Kidney (tissue), 13 donors: ENCODE measurements at regions not wholly inside any gene's neighbourhood (a gene's known extent, or its start where the extent isn't known, plus 50 kb on each side); places are given as distances from the start of the nearest gene placed in this dataset.

Experiments
- DNase-seq, 5 donors: peaks; one replicate each; pipeline ENCODE4 v3.0.0-alpha.2; 2013 to 2020
- FAIRE-seq: peaks from 2 replicates; lab custom pipeline; 2012; peaks lifted over from hg19 to GRCh38; lab: Jason Lieb, UNC
- H3K27ac ChIP-seq, 2 donors: one replicate each; pipeline ENCODE4 v1.7.0; 2013; ENCODE audit warnings: low read depth in 2 of 2, low read length in 2 of 2, inconsistent platforms in 1 of 2
- H3K27me3 ChIP-seq: one replicate; pipeline ENCODE4 v1.7.1; 2013; ENCODE audit warnings: low read length, inconsistent platforms; ENCODE audit not compliant: control insufficient read depth, insufficient read depth
- H3K36me3 ChIP-seq, 3 donors: one replicate each; pipeline versions ENCODE4 v1.7.0 to v1.7.1; 2013; ENCODE audit warnings: low read length in 3 of 3, control low read depth in 1 of 3, inconsistent platforms in 1 of 3; ENCODE audit not compliant: insufficient read depth in 3 of 3, control insufficient read depth in 2 of 3
- H3K4me1 ChIP-seq, 3 donors: one replicate each; pipeline versions ENCODE4 v1.7.0 to v1.7.1; 2013; ENCODE audit warnings: low read length in 3 of 3, inconsistent platforms in 1 of 3, low read depth in 1 of 3; ENCODE audit not compliant: control insufficient read depth in 2 of 3, insufficient read depth in 2 of 3
- H3K4me3 ChIP-seq, 3 donors: one replicate each; pipeline versions ENCODE4 v1.7.0 to v1.8.1; 2013; ENCODE audit warnings: low read length in 3 of 3, control low read depth in 1 of 3, inconsistent platforms in 1 of 3
- H3K9ac ChIP-seq, 3 donors: one replicate each; pipeline versions ENCODE4 v1.7.0 to v1.7.1; 2013; ENCODE audit warnings: low read length in 3 of 3, control low read depth in 1 of 3, inconsistent platforms in 1 of 3
- H3K9me3 ChIP-seq, 3 donors: one replicate each; pipeline versions ENCODE4 v1.7.0 to v1.7.1; 2013; ENCODE audit warnings: low read length in 3 of 3, control low read depth in 1 of 3, inconsistent platforms in 1 of 3; ENCODE audit not compliant: control insufficient read depth in 2 of 3, insufficient read depth in 1 of 3
- intact Hi-C: fragments of 100-400 bp; cut with DNase I; formaldehyde crosslinking; loops from one replicate; pipeline ENCODE4 v1.11.1; 2022
- TF ChIP-seq, protein P1 (sequence below): IDR thresholded peaks from 3 replicates; pipeline ENCODE4 v1.5.1; 2012; ENCODE audit warnings: mild to moderate bottlenecking, moderate library complexity, borderline replicate concordance; ENCODE audit not compliant: insufficient read depth; ENCODE audit errors: extremely low read depth
- donor health status: control.
- donor health status: control.
- donor health status: control.
- donor health status: control.
- donor health status: control.
- donor health status: DM: yes; HTN: yes; CAD: no.
- donor health status: Normal renal cell carcinoma (clear cell type).

DNA sequence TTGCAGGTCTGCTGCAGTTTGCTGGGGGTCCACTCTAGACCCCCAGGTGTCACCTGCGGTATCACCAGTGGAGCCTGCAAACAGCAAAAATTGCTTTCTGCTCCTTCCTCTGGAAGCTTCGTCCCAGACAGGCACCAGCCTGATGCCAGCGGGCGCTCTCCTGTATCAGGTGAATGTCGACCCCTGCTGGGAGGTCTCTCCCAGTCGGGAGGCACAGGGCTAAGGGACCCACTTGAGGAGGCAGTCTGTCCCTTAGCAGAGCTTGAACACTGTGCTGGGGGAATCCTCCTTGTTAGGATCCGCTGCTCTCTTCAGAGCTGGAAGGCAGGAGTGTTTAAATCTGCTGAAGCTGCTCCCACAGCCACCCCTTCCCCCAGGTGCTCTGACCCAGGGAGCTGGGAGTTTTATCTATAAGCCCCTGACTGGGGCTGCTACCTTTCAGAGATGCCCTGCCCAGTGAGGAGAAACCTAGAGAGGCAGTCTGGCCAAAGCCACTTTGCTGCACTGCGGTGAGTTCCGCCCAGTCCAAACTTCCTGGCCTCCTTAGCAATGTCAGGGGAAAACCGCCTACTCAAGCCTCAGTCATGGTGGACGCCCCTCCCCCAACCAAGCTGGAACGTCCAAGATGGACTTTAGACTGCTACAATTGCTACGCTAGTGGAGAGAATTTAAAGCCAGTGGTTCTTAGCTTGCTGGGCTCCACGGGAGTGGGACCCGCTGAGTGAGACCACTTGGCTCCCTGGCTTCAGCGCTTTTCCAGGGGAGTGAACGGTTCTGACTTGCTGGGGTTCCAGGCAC, 652.5 kb downstream of the KCNJ3 start:
- Histone ChIP-seq H3K4me3 (no peak overlapping the region), H3K4me1 (no peaks in the 10 kb centered on the region), H3K9ac (no peak overlapping the region), H3K27me3 (no peaks in the 10 kb centered on the region), H3K36me3 (no peaks in the 10 kb centered on the region), H3K27ac (no peak overlapping the region), H3K9me3 (no peaks in the 10 kb centered on the region)
- TF ChIP-seq, protein P1, sequence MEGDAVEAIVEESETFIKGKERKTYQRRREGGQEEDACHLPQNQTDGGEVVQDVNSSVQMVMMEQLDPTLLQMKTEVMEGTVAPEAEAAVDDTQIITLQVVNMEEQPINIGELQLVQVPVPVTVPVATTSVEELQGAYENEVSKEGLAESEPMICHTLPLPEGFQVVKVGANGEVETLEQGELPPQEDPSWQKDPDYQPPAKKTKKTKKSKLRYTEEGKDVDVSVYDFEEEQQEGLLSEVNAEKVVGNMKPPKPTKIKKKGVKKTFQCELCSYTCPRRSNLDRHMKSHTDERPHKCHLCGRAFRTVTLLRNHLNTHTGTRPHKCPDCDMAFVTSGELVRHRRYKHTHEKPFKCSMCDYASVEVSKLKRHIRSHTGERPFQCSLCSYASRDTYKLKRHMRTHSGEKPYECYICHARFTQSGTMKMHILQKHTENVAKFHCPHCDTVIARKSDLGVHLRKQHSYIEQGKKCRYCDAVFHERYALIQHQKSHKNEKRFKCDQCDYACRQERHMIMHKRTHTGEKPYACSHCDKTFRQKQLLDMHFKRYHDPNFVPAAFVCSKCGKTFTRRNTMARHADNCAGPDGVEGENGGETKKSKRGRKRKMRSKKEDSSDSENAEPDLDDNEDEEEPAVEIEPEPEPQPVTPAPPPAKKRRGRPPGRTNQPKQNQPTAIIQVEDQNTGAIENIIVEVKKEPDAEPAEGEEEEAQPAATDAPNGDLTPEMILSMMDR, result no peak
- intact Hi-C loops, result no loop called here
- FAIRE-seq, result no peak
- DNase-seq, result peak in 1 of 5 donors; percentile 53

DNA sequence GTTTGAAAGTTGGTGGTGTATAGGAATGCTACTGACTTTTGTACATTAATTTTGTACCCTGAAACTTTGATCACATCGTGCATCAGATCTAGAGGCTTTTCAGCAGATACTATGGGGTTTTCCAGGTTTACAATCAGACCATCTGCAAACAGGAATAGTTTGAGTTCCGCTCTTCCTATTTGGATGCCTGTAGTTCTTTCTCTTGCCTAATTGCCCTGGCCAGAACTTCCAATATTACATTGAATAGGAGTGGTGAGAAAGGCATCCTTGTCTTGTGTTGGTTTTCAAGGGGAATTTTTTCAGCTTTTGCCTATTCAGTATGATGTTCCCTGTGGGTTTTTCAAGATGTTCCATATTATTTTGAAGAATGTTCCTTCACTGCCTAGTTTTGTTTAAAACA, 633.5 kb downstream of the KCNJ3 start:
- no peaks in the 10 kb centered on the region for H3K27me3 ChIP-seq
- H3K4me1 ChIP-seq, result no peaks in the 10 kb centered on the region
- TF ChIP-seq, protein P1, result no peak
- FAIRE-seq (no peak), DNase-seq (no peak)
- no peaks in the 10 kb centered on the region for H3K36me3 ChIP-seq
- H3K9me3 ChIP-seq, result no peaks in the 10 kb centered on the region
- no peak overlapping the region for H3K9ac ChIP-seq
- H3K4me3 ChIP-seq, result no peak overlapping the region
- intact Hi-C loops, result no loop called here
- no peak overlapping the region for H3K27ac ChIP-seq

- Histone ChIP-seq H3K27me3 (no peaks in the 10 kb centered on the region), H3K4me3 (no peak overlapping the region), H3K27ac (no peak overlapping the region), H3K36me3 (no peaks in the 10 kb centered on the region), H3K9me3 (no peaks in the 10 kb centered on the region), H3K4me1 (no peaks in the 10 kb centered on the region), H3K9ac (no peak overlapping the region)
- TF ChIP-seq, protein P1, result no peak
- DNase-seq, result no peak
- no peak for FAIRE-seq
- intact Hi-C loops, result no loop called here
Observed at GRCh38 chr2:155320236-155320635, 621.7 kb downstream of the KCNJ3 start.
